ENCODE measurements at regions not wholly inside any gene's neighbourhood (a gene's known extent, or its start where the extent isn't known, plus 50 kb on each side); places are given as distances from the start of the nearest gene placed in this dataset.
"Not testable (repeated sequence)": the region's sequence is repeated elsewhere in the genome, so short reads cannot be mapped to it uniquely, and the experiment has no call there.

GRCh38 chr2:6196449-6196848 lies 504.3 kb downstream of the SOX11 start:
- Mint-ChIP-seq H3K36me3 (no peaks in the 10 kb centered on the region), H3K27me3 (no peaks in the 10 kb centered on the region), H3K4me1 (no peaks in the 10 kb centered on the region), H3K4me3 (no peak overlapping the region), H3K9me3 (peaks cover 10 to 24% (median 10%) of the 10 kb centered on the region in 3 donors), H3K27ac (no peak overlapping the region)
- DNase-seq = no peak
- 67% methylated on average over 1 of the region's 1 CpG for WGBS (ENCODE audit: insufficient coverage)
- ATAC-seq (replicated peaks in 1 of 4) = no peak
- Histone ChIP-seq H3K9me3 (no peaks in the 10 kb centered on the region), H3K27me3 (replicated peaks in 1 of 2; ENCODE audit: control insufficient read depth in 2 of 2, extremely low read depth in 1 of 2, insufficient read depth in 2 of 2, low read length in 1 of 2) (no peaks in the 10 kb centered on the region), H3K27ac (ENCODE audit: low read length) (no peak overlapping the region), H3K4me1 (ENCODE audit: control insufficient read depth in 1 of 2, extremely low read depth in 1 of 2, insufficient read depth in 2 of 2, low read length in 2 of 2) (no peaks in the 10 kb centered on the region), H3K4me3 (ENCODE audit: control insufficient read depth in 1 of 2, extremely low read depth in 1 of 2, low read length in 1 of 2) (no peak overlapping the region), H3K36me3 (ENCODE audit: control insufficient read depth in 2 of 2, extremely low read depth in 1 of 2, insufficient read depth in 1 of 2, low read length in 1 of 2) (no peaks in the 10 kb centered on the region)
- CTCF ChIA-PET = no interaction called here
- POLR2A ChIA-PET = no interaction called here

- H3K27ac ChIP-seq (ENCODE audit: low read length); DNase-seq; ATAC-seq (replicated peaks in 1 of 4); H3K4me1 ChIP-seq (ENCODE audit: control insufficient read depth in 1 of 2, extremely low read depth in 1 of 2, insufficient read depth in 2 of 2, low read length in 2 of 2); CTCF ChIA-PET; H3K27me3 ChIP-seq (replicated peaks in 1 of 2; ENCODE audit: control insufficient read depth in 2 of 2, extremely low read depth in 1 of 2, insufficient read depth in 2 of 2, low read length in 1 of 2); H3K27ac Mint-ChIP-seq; H3K36me3 ChIP-seq (ENCODE audit: control insufficient read depth in 2 of 2, extremely low read depth in 1 of 2, insufficient read depth in 1 of 2, low read length in 1 of 2); H3K27me3 Mint-ChIP-seq; H3K4me1 Mint-ChIP-seq; POLR2A ChIA-PET; H3K36me3 Mint-ChIP-seq; H3K4me3 Mint-ChIP-seq; H3K4me3 ChIP-seq (ENCODE audit: control insufficient read depth in 1 of 2, extremely low read depth in 1 of 2, low read length in 1 of 2); H3K9me3 ChIP-seq: not testable (repeated sequence)
- peaks cover 8 to 24% (median 14%) of the 10 kb centered on the region in 3 donors for H3K9me3 Mint-ChIP-seq
- WGBS (ENCODE audit: insufficient coverage) = 94% methylated on average over 2 of the region's 6 CpGs
These were observed 506.3 kb downstream of the SOX11 start for GRCh38 chr2:6198370-6198919.

GRCh38 chr2:6202756-6203155 lies 510.6 kb downstream of the SOX11 start:
- no peak for DNase-seq

GRCh38 chr2:6203291-6203959 lies 511.2 kb downstream of the SOX11 start:
- peaks cover 5 to 16% (median 12%) of the 10 kb centered on the region in 3 donors for H3K9me3 Mint-ChIP-seq

More at GRCh38 chr2:6202756-6203155, 510.6 kb downstream of the SOX11 start:
- Histone ChIP-seq H3K27ac (ENCODE audit: low read length) (no peak overlapping the region), H3K36me3 (ENCODE audit: control insufficient read depth in 2 of 2, extremely low read depth in 1 of 2, insufficient read depth in 1 of 2, low read length in 1 of 2) (no peaks in the 10 kb centered on the region), H3K27me3 (replicated peaks in 1 of 2; ENCODE audit: control insufficient read depth in 2 of 2, extremely low read depth in 1 of 2, insufficient read depth in 2 of 2, low read length in 1 of 2) (no peaks in the 10 kb centered on the region), H3K4me1 (ENCODE audit: control insufficient read depth in 1 of 2, extremely low read depth in 1 of 2, insufficient read depth in 2 of 2, low read length in 2 of 2) (no peaks in the 10 kb centered on the region), H3K4me3 (ENCODE audit: control insufficient read depth in 1 of 2, extremely low read depth in 1 of 2, low read length in 1 of 2) (no peak overlapping the region), H3K9me3 (no peaks in the 10 kb centered on the region)
- no peaks in the 10 kb centered on the region for H3K36me3 Mint-ChIP-seq
- ATAC-seq (replicated peaks in 1 of 4) = no peak
- H3K4me1 Mint-ChIP-seq = no peaks in the 10 kb centered on the region
- H3K9me3 Mint-ChIP-seq = peaks cover 8 to 20% (median 17%) of the 10 kb centered on the region in 3 donors
- WGBS (ENCODE audit: insufficient coverage) = 100% methylated on average over 1 of the region's 5 CpGs
- POLR2A ChIA-PET = no interaction called here
- no peak overlapping the region for H3K27ac Mint-ChIP-seq
- H3K27me3 Mint-ChIP-seq = peaks cover 0 to 2% of the 10 kb centered on the region in 2 donors
- no peak overlapping the region for H3K4me3 Mint-ChIP-seq
- CTCF ChIA-PET = no interaction called here

GRCh38 chr2:6206882-6207281 lies 514.7 kb downstream of the SOX11 start:
- Histone ChIP-seq H3K4me1 (ENCODE audit: control insufficient read depth in 1 of 2, extremely low read depth in 1 of 2, insufficient read depth in 2 of 2, low read length in 2 of 2) (no peaks in the 10 kb centered on the region), H3K27ac (ENCODE audit: low read length) (no peak overlapping the region), H3K4me3 (ENCODE audit: control insufficient read depth in 1 of 2, extremely low read depth in 1 of 2, low read length in 1 of 2) (no peak overlapping the region), H3K36me3 (ENCODE audit: control insufficient read depth in 2 of 2, extremely low read depth in 1 of 2, insufficient read depth in 1 of 2, low read length in 1 of 2) (no peaks in the 10 kb centered on the region), H3K9me3 (no peaks in the 10 kb centered on the region), H3K27me3 (replicated peaks in 1 of 2; ENCODE audit: control insufficient read depth in 2 of 2, extremely low read depth in 1 of 2, insufficient read depth in 2 of 2, low read length in 1 of 2) (no peaks in the 10 kb centered on the region)
- POLR2A ChIA-PET = no interaction called here
- CTCF ChIA-PET = no interaction called here
- peaks cover 0 to 2% of the 10 kb centered on the region in 2 donors for H3K27me3 Mint-ChIP-seq
- no peak for DNase-seq
- H3K4me3 Mint-ChIP-seq = no peak overlapping the region
- H3K36me3 Mint-ChIP-seq = no peaks in the 10 kb centered on the region
- no peaks in the 10 kb centered on the region for H3K4me1 Mint-ChIP-seq
- H3K9me3 Mint-ChIP-seq = peaks cover 0 to 15% (median 4%) of the 10 kb centered on the region in 3 donors
- no CpG with 5 or more reads among the region's 8 CpGs for WGBS (ENCODE audit: insufficient coverage)
- ATAC-seq (replicated peaks in 1 of 4) = no peak
- H3K27ac Mint-ChIP-seq = no peak overlapping the region

More at GRCh38 chr2:6203291-6203959, 511.2 kb downstream of the SOX11 start:
- H3K27ac ChIP-seq (ENCODE audit: low read length) = no peak overlapping the region
- Mint-ChIP-seq H3K27ac (no peak overlapping the region), H3K4me3 (no peak overlapping the region), H3K36me3 (no peaks in the 10 kb centered on the region), H3K27me3 (peaks cover 0 to 2% of the 10 kb centered on the region in 2 donors), H3K4me1 (no peaks in the 10 kb centered on the region)
- ChIA-PET CTCF (no interaction called here), POLR2A (no interaction called here)
- DNase-seq (no peak), ATAC-seq (replicated peaks in 1 of 4) (no peak)
- no peaks in the 10 kb centered on the region for H3K27me3 ChIP-seq (replicated peaks in 1 of 2; ENCODE audit: control insufficient read depth in 2 of 2, extremely low read depth in 1 of 2, insufficient read depth in 2 of 2, low read length in 1 of 2)
- no peaks in the 10 kb centered on the region for H3K4me1 ChIP-seq (ENCODE audit: control insufficient read depth in 1 of 2, extremely low read depth in 1 of 2, insufficient read depth in 2 of 2, low read length in 2 of 2)
- H3K36me3 ChIP-seq (ENCODE audit: control insufficient read depth in 2 of 2, extremely low read depth in 1 of 2, insufficient read depth in 1 of 2, low read length in 1 of 2) = no peaks in the 10 kb centered on the region
- H3K9me3 ChIP-seq = no peaks in the 10 kb centered on the region
- no peak overlapping the region for H3K4me3 ChIP-seq (ENCODE audit: control insufficient read depth in 1 of 2, extremely low read depth in 1 of 2, low read length in 1 of 2)
- 73% methylated on average over 5 of the region's 5 CpGs for WGBS (ENCODE audit: insufficient coverage)

- Histone ChIP-seq H3K4me1 (ENCODE audit: control insufficient read depth in 1 of 2, extremely low read depth in 1 of 2, insufficient read depth in 2 of 2, low read length in 2 of 2) (no peaks in the 10 kb centered on the region), H3K27me3 (replicated peaks in 1 of 2; ENCODE audit: control insufficient read depth in 2 of 2, extremely low read depth in 1 of 2, insufficient read depth in 2 of 2, low read length in 1 of 2) (no peaks in the 10 kb centered on the region), H3K36me3 (ENCODE audit: control insufficient read depth in 2 of 2, extremely low read depth in 1 of 2, insufficient read depth in 1 of 2, low read length in 1 of 2) (no peaks in the 10 kb centered on the region), H3K9me3 (no peaks in the 10 kb centered on the region), H3K4me3 (ENCODE audit: control insufficient read depth in 1 of 2, extremely low read depth in 1 of 2, low read length in 1 of 2) (no peak overlapping the region), H3K27ac (ENCODE audit: low read length) (no peak overlapping the region)
- DNase-seq (no peak), ATAC-seq (replicated peaks in 1 of 4) (no peak)
- no CpG with 5 or more reads among the region's 1 CpG for WGBS (ENCODE audit: insufficient coverage)
- ChIA-PET CTCF (no interaction called here), POLR2A (no interaction called here)
- Mint-ChIP-seq H3K4me3 (no peak overlapping the region), H3K27me3 (peaks cover 0 to 2% of the 10 kb centered on the region in 2 donors), H3K27ac (no peak overlapping the region), H3K36me3 (no peaks in the 10 kb centered on the region), H3K9me3 (peaks cover 0 to 9% (median 0%) of the 10 kb centered on the region in 3 donors), H3K4me1 (no peaks in the 10 kb centered on the region)
These were observed 519.1 kb downstream of the SOX11 start for GRCh38 chr2:6211236-6211635.
